ENCODE measurements at regions not wholly inside any gene's neighbourhood (a gene's known extent, or its start where the extent isn't known, plus 50 kb on each side); places are given as distances from the start of the nearest gene placed in this dataset.

DNA sequence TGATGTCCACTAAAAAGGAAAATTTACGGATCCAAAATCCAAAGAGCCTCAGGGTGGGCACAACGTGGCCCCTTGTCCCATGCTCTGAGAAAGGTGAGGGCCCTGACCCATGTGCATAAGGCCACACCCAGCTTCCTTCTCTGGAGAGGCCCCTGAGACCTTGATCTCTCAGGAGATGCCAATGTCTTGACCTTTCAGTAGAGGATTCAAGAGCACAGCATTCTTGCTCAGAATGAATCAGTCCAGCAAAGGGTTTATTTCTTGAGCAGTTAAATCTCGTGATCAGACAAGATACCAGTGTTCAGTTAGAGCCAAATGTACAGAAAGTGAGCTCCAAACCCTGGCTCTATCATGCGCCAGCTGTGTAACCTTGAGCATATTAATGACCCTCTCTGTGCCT, 115.9 kb upstream of the DAPK1 start:
- Histone ChIP-seq H3K4me3 (no peak overlapping the region), H3K9me3 (no peaks in the 10 kb centered on the region), H3K36me3 (no peaks in the 10 kb centered on the region), H3K27me3 (replicated peaks in 1 of 7) (no peaks in the 10 kb centered on the region), H3K4me1 (no peaks in the 10 kb centered on the region), H3K27ac (no peak overlapping the region)
- WGBS, 5 donors, result 63 to 79% (median 71%) methylated on average over 4 of the region's 4 CpGs
- no peak for DNase-seq
- TF ChIP-seq POLR2A (IDR thresholded peaks at IDR 0.05), result no peak
- TF ChIP-seq, protein P1, sequence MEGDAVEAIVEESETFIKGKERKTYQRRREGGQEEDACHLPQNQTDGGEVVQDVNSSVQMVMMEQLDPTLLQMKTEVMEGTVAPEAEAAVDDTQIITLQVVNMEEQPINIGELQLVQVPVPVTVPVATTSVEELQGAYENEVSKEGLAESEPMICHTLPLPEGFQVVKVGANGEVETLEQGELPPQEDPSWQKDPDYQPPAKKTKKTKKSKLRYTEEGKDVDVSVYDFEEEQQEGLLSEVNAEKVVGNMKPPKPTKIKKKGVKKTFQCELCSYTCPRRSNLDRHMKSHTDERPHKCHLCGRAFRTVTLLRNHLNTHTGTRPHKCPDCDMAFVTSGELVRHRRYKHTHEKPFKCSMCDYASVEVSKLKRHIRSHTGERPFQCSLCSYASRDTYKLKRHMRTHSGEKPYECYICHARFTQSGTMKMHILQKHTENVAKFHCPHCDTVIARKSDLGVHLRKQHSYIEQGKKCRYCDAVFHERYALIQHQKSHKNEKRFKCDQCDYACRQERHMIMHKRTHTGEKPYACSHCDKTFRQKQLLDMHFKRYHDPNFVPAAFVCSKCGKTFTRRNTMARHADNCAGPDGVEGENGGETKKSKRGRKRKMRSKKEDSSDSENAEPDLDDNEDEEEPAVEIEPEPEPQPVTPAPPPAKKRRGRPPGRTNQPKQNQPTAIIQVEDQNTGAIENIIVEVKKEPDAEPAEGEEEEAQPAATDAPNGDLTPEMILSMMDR (IDR thresholded peaks at IDR 0.05 in 8 of 11, conservative IDR thresholded peaks at IDR 0.05 in 3 of 11), result no peak
- TF ChIP-seq POLR2AphosphoS5 (IDR thresholded peaks at IDR 0.05), result no peak
- intact Hi-C loops (cut with DNase I; ENCODE audit: low total_unique reads), result no loop called here

DNA sequence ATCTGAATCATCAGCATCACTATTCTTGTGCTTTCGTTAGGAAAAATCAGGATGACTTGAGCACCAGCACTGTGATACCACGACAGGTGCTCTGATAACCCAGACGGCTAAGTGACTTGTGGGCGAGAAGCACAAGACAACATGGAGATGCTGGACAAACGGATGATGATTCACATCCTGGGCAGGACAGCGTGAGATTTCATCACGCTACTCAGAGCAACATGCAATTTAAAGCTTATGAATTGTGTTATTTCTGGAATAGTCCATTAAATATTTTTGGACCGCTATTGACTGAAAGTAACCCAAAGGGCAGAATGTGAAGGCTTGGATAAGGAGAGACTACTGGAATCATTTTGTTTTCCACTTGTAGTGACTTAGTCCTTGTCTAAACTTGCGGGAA, 114.8 kb upstream of the DAPK1 start:
- Histone ChIP-seq H3K9me3 (no peaks in the 10 kb centered on the region), H3K4me1 (no peaks in the 10 kb centered on the region), H3K4me3 (no peak overlapping the region), H3K27ac (no peak overlapping the region), H3K36me3 (no peaks in the 10 kb centered on the region), H3K27me3 (replicated peaks in 1 of 7) (no peaks in the 10 kb centered on the region)
- intact Hi-C loops (cut with DNase I; ENCODE audit: low total_unique reads), result no loop called here
- WGBS, 5 donors, result 74 to 86% (median 77%) methylated on average over 9 of the region's 9 CpGs
- TF ChIP-seq POLR2A (IDR thresholded peaks at IDR 0.05) (no peak), POLR2AphosphoS5 (IDR thresholded peaks at IDR 0.05) (no peak)
- TF ChIP-seq, protein P1 (IDR thresholded peaks at IDR 0.05 in 8 of 11, conservative IDR thresholded peaks at IDR 0.05 in 3 of 11), result no peak
- no peak for DNase-seq

DNA sequence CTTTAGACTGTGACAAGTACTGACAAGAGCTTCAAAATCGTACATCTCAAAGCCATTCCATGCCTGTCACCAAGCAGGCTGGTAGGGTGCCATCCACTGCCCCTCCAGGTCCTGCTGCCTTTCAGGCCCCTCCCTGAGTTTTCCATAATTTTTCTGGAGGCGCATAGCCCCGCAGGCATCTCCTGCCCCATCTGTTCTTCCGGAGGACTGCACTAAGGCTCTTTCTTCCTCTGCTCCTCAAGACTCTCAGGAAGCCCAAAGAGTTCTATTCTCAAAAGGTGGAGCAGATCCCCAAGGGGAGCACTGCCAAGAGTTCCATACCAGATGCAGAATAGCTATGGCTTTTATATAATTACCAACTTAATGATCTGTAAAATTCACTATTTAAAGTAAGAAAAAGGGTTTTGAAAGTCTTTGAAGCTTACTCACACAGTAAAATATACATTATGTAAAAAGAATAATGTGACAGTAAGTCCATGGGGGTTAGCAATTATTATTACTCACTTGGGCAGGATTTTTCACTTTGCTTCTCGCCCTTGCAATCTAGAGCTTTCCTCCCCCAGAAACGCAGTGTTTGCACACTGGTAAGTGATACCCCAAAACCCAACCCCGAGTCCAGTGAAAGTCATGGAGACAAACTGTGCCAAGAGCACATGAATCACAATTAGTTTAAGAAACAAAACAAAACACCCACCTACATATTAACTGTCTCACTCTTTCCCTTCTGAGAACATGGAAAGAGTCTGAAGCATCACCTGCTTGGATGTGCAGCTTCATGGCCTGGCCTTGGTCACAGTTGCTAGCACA, 114.1 kb upstream of the DAPK1 start:
- intact Hi-C loops (cut with DNase I; ENCODE audit: low total_unique reads), result no loop called here
- Histone ChIP-seq H3K4me1 (no peaks in the 10 kb centered on the region), H3K36me3 (no peaks in the 10 kb centered on the region), H3K4me3 (no peak overlapping the region), H3K27ac (no peak overlapping the region), H3K27me3 (replicated peaks in 1 of 7) (no peaks in the 10 kb centered on the region), H3K9me3 (no peaks in the 10 kb centered on the region)
- TF ChIP-seq POLR2AphosphoS5 (IDR thresholded peaks at IDR 0.05) (no peak), POLR2A (IDR thresholded peaks at IDR 0.05) (no peak)
- TF ChIP-seq, protein P1 (IDR thresholded peaks at IDR 0.05 in 8 of 11, conservative IDR thresholded peaks at IDR 0.05 in 3 of 11), result no peak
- 80 to 94% (median 91%) methylated on average over 7 of the region's 7 CpGs for WGBS, 5 donors
- no peak for DNase-seq

DNA sequence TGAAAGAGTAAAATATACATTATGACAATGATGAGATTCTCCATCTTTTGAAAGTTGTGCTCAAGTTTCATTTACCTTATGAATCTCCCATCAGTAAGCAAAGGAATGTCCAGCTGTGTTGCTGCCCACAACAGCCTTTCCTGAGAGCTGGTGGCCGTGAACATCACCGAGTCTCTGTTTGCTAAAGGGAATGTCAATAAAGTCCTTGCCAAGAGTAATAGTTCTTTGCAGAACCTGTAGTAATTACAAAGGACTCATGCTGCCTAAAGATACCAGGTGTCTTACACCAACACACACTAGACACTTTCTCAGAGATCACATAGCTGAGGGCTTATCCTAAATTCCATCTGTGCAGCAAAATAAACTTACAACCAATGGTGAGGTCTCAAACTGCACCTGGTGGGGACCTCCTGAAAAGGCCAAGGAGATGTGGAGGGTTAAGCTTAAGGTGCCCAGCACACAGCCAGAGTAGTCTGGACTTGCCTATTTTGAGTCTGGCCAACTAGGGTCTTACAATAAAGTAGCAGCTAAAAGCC, 111.1 kb upstream of the DAPK1 start:
- no peak for TF ChIP-seq POLR2AphosphoS5 (IDR thresholded peaks at IDR 0.05)
- TF ChIP-seq, protein P1 (IDR thresholded peaks at IDR 0.05 in 8 of 11, conservative IDR thresholded peaks at IDR 0.05 in 3 of 11), result no peak
- TF ChIP-seq POLR2A (IDR thresholded peaks at IDR 0.05), result no peak
- H3K9me3 ChIP-seq, result no peaks in the 10 kb centered on the region
- no peak overlapping the region for H3K4me3 ChIP-seq
- no peak for DNase-seq
- intact Hi-C loops (cut with DNase I; ENCODE audit: low total_unique reads), result no loop called here
- no peaks in the 10 kb centered on the region for H3K4me1 ChIP-seq
- H3K27me3 ChIP-seq (replicated peaks in 1 of 7), result no peaks in the 10 kb centered on the region
- H3K36me3 ChIP-seq, result no peaks in the 10 kb centered on the region
- H3K27ac ChIP-seq, result no peak overlapping the region
- 38 to 89% (median 79%) methylated on average over 2 of the region's 2 CpGs for WGBS, 5 donors
